ENCODE measurements at regions not wholly inside any gene's neighbourhood (a gene's known extent, or its start where the extent isn't known, plus 50 kb on each side); places are given as distances from the start of the nearest gene placed in this dataset.

DNA sequence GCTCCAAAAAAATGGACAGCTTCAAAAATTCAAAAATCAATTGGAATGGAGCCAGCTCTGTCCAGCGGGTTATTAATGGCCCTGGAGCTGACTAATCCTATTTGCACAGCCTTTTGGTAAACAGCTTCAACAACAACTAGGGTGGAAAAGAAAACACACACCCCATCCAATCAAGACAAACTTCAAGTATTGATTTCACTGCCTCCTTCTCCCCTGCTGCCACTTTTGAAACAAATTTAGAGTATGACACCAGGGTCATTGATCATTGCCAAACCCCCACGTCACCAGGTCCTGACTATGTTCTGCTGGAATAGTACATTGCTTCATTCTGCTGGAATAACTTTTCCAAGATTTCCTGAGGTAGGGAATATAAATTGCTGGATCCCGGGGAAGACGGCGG, 56.8 kb upstream of the GTF3A start:
- intact Hi-C loops (cut with DNase I): no loop called here
- no peaks in the 10 kb centered on the region for H3K36me3 ChIP-seq
- H3K27me3 ChIP-seq: no peaks in the 10 kb centered on the region

DNA sequence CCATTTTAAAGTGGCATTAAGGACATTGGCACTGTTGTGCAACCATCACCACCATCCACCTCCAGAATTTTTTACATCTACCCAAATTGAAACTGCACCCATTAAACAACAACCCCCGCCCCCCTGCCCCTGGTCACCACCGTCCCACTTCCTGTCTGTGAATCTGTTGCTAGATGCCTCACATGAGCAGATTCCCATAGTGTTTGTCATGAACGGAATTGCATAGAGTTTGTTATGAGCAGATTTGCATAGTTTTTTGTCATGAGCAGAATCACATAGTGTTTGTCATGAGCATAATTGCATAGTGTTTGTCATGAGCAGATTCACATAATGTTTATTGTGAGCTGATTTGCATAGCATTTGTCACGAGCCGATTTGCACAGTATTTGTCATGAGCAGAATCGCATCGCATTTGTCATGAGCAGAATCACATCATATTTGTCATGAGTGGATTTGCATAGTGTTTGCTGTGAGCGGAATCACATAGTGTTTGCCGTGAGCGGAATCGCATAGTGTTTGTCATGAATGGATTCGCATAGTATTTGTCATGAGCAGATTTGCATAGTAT, 54.0 kb upstream of the GTF3A start:
- no peak for TF ChIP-seq POLR2A (IDR thresholded peaks at IDR 0.05)
- TF ChIP-seq, protein P1, sequence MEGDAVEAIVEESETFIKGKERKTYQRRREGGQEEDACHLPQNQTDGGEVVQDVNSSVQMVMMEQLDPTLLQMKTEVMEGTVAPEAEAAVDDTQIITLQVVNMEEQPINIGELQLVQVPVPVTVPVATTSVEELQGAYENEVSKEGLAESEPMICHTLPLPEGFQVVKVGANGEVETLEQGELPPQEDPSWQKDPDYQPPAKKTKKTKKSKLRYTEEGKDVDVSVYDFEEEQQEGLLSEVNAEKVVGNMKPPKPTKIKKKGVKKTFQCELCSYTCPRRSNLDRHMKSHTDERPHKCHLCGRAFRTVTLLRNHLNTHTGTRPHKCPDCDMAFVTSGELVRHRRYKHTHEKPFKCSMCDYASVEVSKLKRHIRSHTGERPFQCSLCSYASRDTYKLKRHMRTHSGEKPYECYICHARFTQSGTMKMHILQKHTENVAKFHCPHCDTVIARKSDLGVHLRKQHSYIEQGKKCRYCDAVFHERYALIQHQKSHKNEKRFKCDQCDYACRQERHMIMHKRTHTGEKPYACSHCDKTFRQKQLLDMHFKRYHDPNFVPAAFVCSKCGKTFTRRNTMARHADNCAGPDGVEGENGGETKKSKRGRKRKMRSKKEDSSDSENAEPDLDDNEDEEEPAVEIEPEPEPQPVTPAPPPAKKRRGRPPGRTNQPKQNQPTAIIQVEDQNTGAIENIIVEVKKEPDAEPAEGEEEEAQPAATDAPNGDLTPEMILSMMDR (IDR thresholded peaks at IDR 0.05): no peak
- H3K27ac ChIP-seq: no peak overlapping the region
- no peaks in the 10 kb centered on the region for H3K9me3 ChIP-seq
- DNase-seq: no peak
- H3K4me3 ChIP-seq (replicated peaks in 1 of 3): no peak overlapping the region
- H3K36me3 ChIP-seq: no peaks in the 10 kb centered on the region
- intact Hi-C loops (cut with DNase I): loop anchor here (5.0 kb wide), 1 partner anchor 457 kb away; no protein-coding TSS in a partner anchor
- 88 to 89% methylated on average over 12 of the region's 12 CpGs for WGBS, 2 donors
- H3K27me3 ChIP-seq: no peaks in the 10 kb centered on the region
- H3K4me1 ChIP-seq: no peaks in the 10 kb centered on the region

More for the DNA sequence above, 56.8 kb upstream of the GTF3A start:
- no peaks in the 10 kb centered on the region for H3K4me1 ChIP-seq
- TF ChIP-seq, protein P1 (IDR thresholded peaks at IDR 0.05): no peak
- TF ChIP-seq POLR2A (IDR thresholded peaks at IDR 0.05): no peak
- no peaks in the 10 kb centered on the region for H3K9me3 ChIP-seq
- H3K4me3 ChIP-seq (replicated peaks in 1 of 3): no peak overlapping the region
- 46 to 48% methylated on average over 5 of the region's 5 CpGs for WGBS, 2 donors
- no peak for DNase-seq
- no peak overlapping the region for H3K27ac ChIP-seq

DNA sequence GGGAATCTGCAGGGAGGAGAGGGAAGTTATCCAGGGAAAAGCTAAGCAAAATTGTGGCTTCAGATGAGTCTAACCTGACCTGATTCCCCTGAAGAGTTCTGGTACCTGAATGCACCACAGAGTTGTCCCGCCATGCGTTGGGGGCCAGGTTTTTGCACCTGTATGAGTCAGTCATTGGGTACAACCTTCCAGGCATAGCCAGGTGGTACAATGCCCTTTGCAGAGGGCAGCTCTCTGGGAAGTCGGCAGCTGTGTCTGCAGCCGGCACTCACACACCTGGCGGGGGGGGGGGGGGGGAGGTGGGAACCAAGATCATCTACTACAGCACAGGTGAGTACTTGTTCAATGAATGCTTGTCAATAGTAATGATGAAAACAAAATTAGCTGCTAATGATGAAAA, 52.5 kb upstream of the GTF3A start:
- Histone ChIP-seq H3K4me1 (no peaks in the 10 kb centered on the region), H3K9me3 (no peaks in the 10 kb centered on the region), H3K36me3 (no peaks in the 10 kb centered on the region), H3K27ac (no peak overlapping the region), H3K4me3 (replicated peaks in 1 of 3) (no peak overlapping the region), H3K27me3 (no peaks in the 10 kb centered on the region)
- intact Hi-C loops (cut with DNase I): loop anchor here (5.0 kb wide), 1 partner anchor 455 kb away; no protein-coding TSS in a partner anchor
- TF ChIP-seq, protein P1 (IDR thresholded peaks at IDR 0.05): no peak
- TF ChIP-seq POLR2A (IDR thresholded peaks at IDR 0.05): no peak
- WGBS, 2 donors: 78 to 80% methylated on average over 5 of the region's 5 CpGs
- no peak for DNase-seq

DNA sequence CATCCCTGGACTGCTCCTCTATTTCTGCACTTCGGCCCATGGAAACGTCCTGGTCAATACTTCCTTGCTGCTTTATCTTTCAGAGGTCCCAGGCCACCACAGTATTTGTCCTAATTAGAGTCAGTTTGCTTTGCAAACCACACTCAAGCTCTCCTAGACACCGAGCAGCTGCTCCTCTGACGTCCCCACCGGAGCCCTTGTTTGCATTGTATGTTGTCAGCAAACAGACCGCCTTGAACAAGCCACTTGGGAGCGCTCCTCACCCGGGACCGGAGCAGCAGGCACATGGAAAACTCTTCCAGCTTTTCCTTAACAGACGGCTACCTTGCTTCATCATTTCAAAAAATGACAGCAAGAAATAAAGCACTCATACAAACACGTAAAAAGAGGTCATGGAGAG, 51.5 kb upstream of the GTF3A start:
- Histone ChIP-seq H3K9me3 (no peaks in the 10 kb centered on the region), H3K4me3 (replicated peaks in 1 of 3) (no peak overlapping the region), H3K36me3 (no peaks in the 10 kb centered on the region), H3K4me1 (no peaks in the 10 kb centered on the region), H3K27me3 (no peaks in the 10 kb centered on the region), H3K27ac (no peak overlapping the region)
- TF ChIP-seq POLR2A (IDR thresholded peaks at IDR 0.05): no peak
- TF ChIP-seq, protein P1 (IDR thresholded peaks at IDR 0.05): no peak
- no peak for DNase-seq
- intact Hi-C loops (cut with DNase I): loop anchor here (5.0 kb wide), 1 partner anchor 454 kb away; no protein-coding TSS in a partner anchor
- 12 to 19% methylated on average over 11 of the region's 11 CpGs for WGBS, 2 donors

DNA sequence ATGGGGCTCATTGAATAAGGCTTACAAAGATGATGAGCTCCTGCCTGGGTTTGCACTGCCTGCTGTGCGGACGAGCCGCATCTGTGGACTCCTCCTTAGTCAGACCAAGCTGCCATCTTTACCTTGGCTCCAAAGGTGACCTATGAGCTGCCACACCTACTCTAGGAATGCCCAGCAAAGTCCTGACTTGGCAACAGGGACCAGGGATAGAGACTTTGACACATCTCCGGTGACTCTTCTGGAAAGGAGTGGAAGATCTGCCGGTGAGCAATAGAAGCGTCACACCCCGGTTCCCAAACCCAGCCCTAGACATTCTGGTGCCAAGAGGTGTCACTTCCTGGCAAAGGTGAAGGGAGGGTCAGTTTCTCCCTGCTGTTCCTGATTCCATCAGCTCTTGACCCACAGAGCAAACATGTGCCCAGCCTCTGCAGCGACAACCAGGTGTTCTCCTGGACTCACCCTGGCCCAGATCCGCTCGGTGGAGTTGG, 50.2 kb upstream of the GTF3A start:
- H3K9me3 ChIP-seq: no peaks in the 10 kb centered on the region
- H3K36me3 ChIP-seq: no peaks in the 10 kb centered on the region
- no peaks in the 10 kb centered on the region for H3K4me1 ChIP-seq
- intact Hi-C loops (cut with DNase I): loop anchor here (5.0 kb wide), 1 partner anchor 453 kb away; no protein-coding TSS in a partner anchor
- no peaks in the 10 kb centered on the region for H3K27me3 ChIP-seq
- no peak for TF ChIP-seq POLR2A (IDR thresholded peaks at IDR 0.05)
- TF ChIP-seq, protein P1 (IDR thresholded peaks at IDR 0.05): no peak
- WGBS, 2 donors: 71 to 80% methylated on average over 8 to 10 of the region's 10 CpGs
- H3K4me3 ChIP-seq (replicated peaks in 1 of 3): no peak overlapping the region
- DNase-seq: peak in 1 of 2 donors; percentile 8
- H3K27ac ChIP-seq: no peak overlapping the region

All from thyroid gland (tissue), 4 donors.